GM18858 (cell line): ENCODE measurements at regions not wholly inside any gene's neighbourhood (a gene's known extent, or its start where the extent isn't known, plus 50 kb on each side); places are given as distances from the start of the nearest gene placed in this dataset.

Source experiments
- ATAC-seq: cut with Tn5 transposase; IDR thresholded peaks from one replicate; pipeline ENCODE4 v1.9.1; 2021; ENCODE audit not compliant: unreplicated experiment

GRCh38 chr13:82720986-82721385, 1161.3 kb downstream of the SLITRK1 start:
- ATAC-seq = no peak

GRCh38 chr13:82719987-82720386, 1162.3 kb downstream of the SLITRK1 start:
- ATAC-seq = no peak

DNA sequence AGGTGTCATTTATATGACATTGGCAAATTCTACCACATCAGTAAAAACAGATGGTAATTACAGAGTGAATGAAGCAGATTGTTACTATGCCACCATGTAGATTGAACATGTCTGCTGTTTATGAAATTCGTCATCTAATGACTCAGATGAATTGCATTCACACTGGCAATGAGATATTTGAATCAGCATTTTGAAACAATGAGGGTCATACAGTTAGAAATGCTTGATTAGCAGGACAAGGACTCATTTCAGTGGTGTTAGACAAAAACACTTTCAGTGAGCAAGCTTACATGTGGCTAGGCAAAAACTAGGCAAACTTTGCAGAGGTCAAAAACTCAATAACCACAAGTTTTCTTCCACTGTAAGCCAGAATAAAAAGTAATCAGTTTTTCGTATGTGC, 1165.0 kb downstream of the SLITRK1 start:
- no peak for ATAC-seq

GRCh38 chr13:82713687-82714405, 1168.4 kb downstream of the SLITRK1 start:
- ATAC-seq = no peak

- no peak for ATAC-seq
Observed at GRCh38 chr13:82702513-82702912, 1179.8 kb downstream of the SLITRK1 start.

GRCh38 chr13:82701020-82701419, 1181.3 kb downstream of the SLITRK1 start:
- no peak for ATAC-seq

DNA sequence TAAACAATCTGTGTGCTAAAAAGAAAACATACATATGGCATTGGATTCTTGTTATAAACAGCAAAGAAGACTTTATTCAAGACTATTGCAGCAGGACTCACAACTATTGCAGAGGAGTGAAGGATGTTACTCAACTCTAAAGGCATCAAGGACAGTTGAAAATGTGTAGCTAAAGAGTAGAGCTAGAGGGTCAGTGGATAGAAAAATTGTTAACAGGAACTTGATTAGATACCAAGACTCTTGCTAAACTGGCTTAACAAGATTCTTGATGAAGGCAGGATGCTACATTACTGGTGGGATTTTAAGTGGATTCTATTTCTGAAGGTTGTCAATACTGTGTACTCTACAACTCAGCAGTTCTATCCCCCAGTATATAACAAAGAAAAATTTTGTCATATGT, 1183.3 kb downstream of the SLITRK1 start:
- ATAC-seq = no peak

DNA sequence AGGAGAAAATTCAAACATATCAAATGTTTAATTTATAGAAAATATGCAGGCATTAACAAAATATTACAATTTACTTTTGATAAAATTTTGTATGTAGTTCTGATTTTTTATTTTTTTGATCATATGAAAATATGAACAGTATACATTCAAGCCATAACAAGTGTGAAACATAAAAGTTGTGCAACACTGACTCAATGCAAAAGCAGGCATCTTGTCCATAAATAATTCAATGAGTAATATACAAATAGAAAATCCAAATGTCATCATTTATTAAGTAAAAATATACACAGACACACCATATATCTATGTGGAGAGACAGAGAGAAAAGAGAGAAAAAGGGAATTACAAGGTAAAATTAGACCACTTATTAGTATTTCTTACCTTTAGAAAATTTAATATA, 1183.9 kb downstream of the SLITRK1 start:
- ATAC-seq = no peak

GRCh38 chr13:82693607-82694006, 1188.7 kb downstream of the SLITRK1 start:
- no peak for ATAC-seq

DNA sequence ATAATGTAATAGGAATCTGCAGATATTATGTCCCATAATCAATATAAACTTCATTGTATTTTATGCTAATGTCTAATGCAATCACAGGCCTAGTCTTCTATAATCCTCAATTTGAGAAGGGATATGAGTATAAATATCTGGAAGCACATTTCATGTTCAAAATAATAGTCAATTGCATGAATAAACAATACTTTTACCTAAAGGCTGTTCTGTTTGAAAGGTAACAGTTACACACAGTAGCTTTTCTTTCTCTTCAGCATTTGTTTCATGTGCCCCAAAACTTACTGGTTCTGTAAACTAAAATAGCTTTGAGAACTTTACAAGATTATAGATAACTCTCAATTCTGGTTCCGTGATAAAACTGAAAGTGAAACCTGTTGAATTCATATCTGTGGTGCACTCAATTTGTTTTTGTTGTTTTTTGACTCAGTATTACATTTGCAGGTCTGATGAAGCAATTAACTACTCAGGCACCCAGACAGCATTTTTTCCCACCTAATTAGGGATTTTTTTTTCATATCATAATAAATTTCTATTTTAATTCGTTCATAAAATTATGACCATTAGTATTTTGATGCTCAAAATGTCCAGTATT, 1193.8 kb downstream of the SLITRK1 start:
- ATAC-seq = peak; percentile 85

DNA sequence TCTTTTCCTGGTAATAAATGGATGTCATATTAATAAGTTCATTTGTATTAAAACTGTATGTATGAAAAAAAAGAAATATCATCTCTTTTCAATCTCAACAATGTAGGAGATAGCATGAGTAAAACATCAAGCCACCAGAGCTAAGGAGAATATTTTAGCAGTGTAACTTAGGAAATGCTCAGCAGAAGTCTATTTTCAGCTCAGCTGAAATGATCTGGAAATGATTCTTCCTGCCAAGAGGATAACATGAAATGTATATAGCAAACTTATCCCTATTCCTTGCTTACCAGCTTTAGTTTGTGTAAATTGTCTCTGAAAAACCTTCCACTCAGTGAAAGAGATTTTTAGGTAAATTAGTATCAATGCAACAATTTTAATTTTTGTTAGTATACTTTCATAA, 1194.4 kb downstream of the SLITRK1 start:
- no peak for ATAC-seq

DNA sequence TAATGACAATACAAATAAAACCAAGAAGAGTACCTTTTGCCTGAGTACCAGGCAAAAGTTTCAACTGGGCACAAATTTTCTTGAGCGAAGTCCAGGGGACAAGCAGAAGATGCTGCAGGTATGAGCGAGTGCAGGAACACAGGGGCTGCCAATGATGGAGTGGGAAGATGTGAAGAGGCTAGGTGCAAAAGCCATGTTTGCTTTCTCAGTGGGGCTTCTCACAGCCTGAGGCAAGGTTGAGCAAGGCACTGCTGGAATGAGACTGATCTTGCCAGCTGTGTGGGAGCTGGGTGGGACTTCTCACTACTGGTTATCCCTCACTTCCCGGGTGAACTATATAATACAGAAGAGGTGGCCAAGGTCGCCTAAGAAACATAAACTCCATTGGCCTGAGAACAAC, 1200.7 kb downstream of the SLITRK1 start:
- ATAC-seq = no peak

DNA sequence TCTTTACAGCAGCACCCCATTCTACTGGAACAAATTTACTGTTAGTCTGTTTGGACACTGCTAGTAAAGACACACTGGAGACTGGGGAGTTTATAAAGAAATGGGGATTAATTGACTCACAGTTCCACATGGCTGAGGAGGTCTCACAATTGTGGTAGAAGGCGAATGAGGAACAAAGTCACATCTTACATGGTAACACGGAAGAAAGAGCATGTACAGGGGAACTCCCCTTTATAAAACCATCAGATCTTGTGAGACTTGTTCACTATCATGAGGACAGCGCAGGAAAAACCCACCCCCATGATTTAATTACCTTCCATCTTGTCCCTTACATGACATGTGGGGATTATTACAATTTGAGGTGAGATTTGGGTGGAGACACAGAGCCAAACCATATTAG, 1204.2 kb downstream of the SLITRK1 start:
- no peak for ATAC-seq

DNA sequence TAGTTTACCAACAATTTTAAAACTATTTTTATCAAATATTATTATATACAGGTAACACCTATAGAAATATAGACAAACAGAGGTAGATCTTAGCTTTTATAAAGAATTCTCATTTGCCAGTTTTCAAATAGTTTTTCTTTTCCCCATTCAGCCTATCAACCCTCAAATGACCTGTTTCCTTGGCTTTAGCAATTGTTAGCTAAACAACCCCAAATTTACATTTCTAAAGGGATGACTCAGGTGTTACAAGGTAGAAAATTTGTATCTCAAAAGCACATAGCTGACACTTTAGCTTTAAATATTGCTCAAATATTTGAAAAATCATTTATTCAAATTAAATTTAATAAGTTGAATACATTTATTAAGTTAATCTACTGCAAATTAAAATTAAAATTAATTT, 1207.2 kb downstream of the SLITRK1 start:
- no peak for ATAC-seq

DNA sequence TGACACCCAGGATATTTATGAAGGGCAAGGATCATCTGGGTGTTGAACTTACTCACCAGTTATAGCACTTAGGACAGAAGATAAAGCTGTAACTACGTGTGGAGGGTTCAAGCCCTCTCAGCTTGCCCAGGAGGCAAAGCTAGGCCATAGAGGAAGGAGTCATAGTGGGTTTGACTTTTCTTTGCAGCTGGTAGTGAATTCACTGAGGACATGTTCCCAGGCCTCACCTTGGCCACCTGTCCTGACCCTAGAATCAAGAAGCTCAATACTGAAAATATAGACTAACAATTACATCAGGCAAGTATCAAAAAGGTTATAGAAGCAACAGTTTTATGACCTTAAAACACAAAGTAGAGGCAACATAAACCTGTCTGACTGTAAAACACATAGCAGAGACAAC, 1207.7 kb downstream of the SLITRK1 start:
- no peak for ATAC-seq

- ATAC-seq = no peak
Observed at GRCh38 chr13:82672248-82672647, 1210.0 kb downstream of the SLITRK1 start.

- no peak for ATAC-seq
Observed at GRCh38 chr13:82664183-82664582, 1218.1 kb downstream of the SLITRK1 start.

DNA sequence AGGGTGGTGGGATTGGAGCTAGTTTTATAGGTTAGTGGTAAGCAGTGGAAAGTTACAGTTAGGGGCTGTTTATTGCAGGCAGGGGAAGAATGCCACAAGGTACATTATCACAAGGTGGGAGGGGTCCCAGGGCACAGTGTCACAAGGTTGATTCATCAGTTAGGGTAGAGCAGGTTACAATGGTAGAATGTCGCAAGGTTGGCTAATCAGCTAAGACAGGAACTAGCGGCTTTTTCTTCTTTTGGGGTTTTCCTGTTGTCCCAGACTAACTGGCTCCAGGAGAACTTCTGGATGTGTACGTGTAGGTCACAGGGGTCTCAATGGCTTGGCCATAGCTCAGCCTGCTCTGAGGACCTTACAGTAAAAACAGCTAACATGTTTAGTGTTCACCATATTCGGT, 1221.1 kb downstream of the SLITRK1 start:
- no peak for ATAC-seq

- no peak for ATAC-seq
Observed at GRCh38 chr13:82658811-82659210, 1223.5 kb downstream of the SLITRK1 start.

GRCh38 chr13:82657471-82657870, 1224.8 kb downstream of the SLITRK1 start:
- no peak for ATAC-seq

GRCh38 chr13:82654861-82655855, 1227.1 kb downstream of the SLITRK1 start:
- ATAC-seq = no peak

DNA sequence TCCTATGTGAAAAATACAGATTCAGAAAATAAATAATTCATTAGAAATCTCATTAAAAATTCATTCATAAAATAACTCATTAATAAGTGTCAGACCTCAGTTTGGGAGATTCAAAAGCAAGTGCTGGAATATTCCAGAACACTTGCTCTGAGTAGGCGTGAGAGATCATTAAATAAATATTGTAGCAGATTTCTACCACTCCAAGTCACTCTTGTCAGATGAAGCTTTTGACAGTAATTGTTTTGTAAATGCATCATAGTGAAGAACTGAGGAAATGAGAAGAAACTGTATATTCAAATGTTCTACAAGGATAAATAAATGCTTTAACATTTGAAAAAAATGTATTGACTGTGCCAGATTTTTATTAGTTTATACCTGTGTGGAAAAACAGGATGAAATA, 1228.1 kb downstream of the SLITRK1 start:
- ATAC-seq = no peak
